Liver (tissue), 8 donors: ENCODE measurements at regions not wholly inside any gene's neighbourhood (a gene's known extent, or its start where the extent isn't known, plus 50 kb on each side); places are given as distances from the start of the nearest gene placed in this dataset.

Experiments
- DNase-seq: peaks from one replicate; pipeline ENCODE4 v3.0.0-alpha.2; 2017; ENCODE audit warnings: low spot score
- H3K27ac ChIP-seq, 2 donors: one replicate each; pipeline ENCODE4 v1.7.0; 2013; ENCODE audit warnings: inconsistent platforms in 2 of 2, low read length in 2 of 2, control low read depth in 1 of 2, low read depth in 1 of 2, mild to moderate bottlenecking in 1 of 2
- H3K27me3 ChIP-seq, 4 donors: one replicate each; pipeline versions ENCODE4 v1.6.1 to v1.7.0; 2013; ENCODE audit warnings: low read length in 3 of 4, inconsistent platforms in 1 of 4, mild to moderate bottlenecking in 1 of 4, moderate library complexity in 1 of 4; ENCODE audit not compliant: control insufficient read depth in 4 of 4, insufficient read depth in 4 of 4
- H3K36me3 ChIP-seq, 4 donors: one replicate each; pipeline versions ENCODE4 v1.6.1 to v1.7.0; 2013; ENCODE audit warnings: low read length in 3 of 4, mild to moderate bottlenecking in 3 of 4, low read depth in 1 of 4, moderate library complexity in 1 of 4; ENCODE audit not compliant: control insufficient read depth in 4 of 4, insufficient read depth in 3 of 4
- H3K4me1 ChIP-seq, 4 donors: one replicate each; pipeline versions ENCODE4 v1.6.1 to v1.7.0; 2013; ENCODE audit warnings: low read length in 3 of 4, mild to moderate bottlenecking in 3 of 4, moderate library complexity in 1 of 4; ENCODE audit not compliant: control insufficient read depth in 4 of 4, insufficient read depth in 4 of 4
- H3K4me3 ChIP-seq, 3 donors: one replicate each; pipeline versions ENCODE4 v1.6.1 to v1.7.0; 2013; ENCODE audit warnings: low read length in 3 of 3, control low read depth in 1 of 3, low read depth in 1 of 3, mild to moderate bottlenecking in 1 of 3
- H3K9ac ChIP-seq, 2 donors: one replicate each; pipeline ENCODE4 v1.7.0; 2013; ENCODE audit warnings: low read length in 2 of 2, mild to moderate bottlenecking in 2 of 2, moderate library complexity in 2 of 2, control low read depth in 1 of 2, low read depth in 1 of 2
- H3K9me3 ChIP-seq, 4 donors: one replicate each; pipeline versions ENCODE4 v1.6.1 to v1.7.0; 2013; ENCODE audit warnings: low read length in 3 of 4; ENCODE audit not compliant: control insufficient read depth in 4 of 4
- ATF3 ChIP-seq: IDR thresholded peaks from 2 replicates; pipeline ENCODE4 v1.6.1; 2016; ENCODE audit warnings: antibody characterized with exemption
- CTCF ChIP-seq: fragments of 150-350 bp; IDR thresholded peaks from 2 replicates; pipeline ENCODE4 v1.5.1; 2017; ENCODE audit warnings: improper control_type of control experiment, low read depth, low read length; ENCODE audit not compliant: missing input control
- EGR1 ChIP-seq, 2 donors: IDR thresholded peaks; 2 replicates each; pipeline ENCODE4 v1.6.1; 2016 to 2018; ENCODE audit warnings: antibody characterized with exemption in 2 of 2, low read depth in 2 of 2
- FOXA1 ChIP-seq: IDR thresholded peaks from 2 replicates; pipeline ENCODE4 v1.6.1; 2016; ENCODE audit warnings: antibody characterized with exemption
- FOXA2 ChIP-seq: IDR thresholded peaks from 2 replicates; pipeline ENCODE4 v1.6.1; 2016; ENCODE audit warnings: antibody characterized with exemption
- GABPA ChIP-seq, 2 donors: IDR thresholded peaks in 1 of 2; conservative IDR thresholded peaks in 1 of 2; 2 replicates each; pipeline ENCODE4 v1.6.1; 2016; ENCODE audit warnings: antibody characterized with exemption in 2 of 2, mild to moderate bottlenecking in 1 of 2, moderate library complexity in 1 of 2
- HNF4A ChIP-seq, 2 donors: conservative IDR thresholded peaks; 2 replicates each; pipeline ENCODE4 v1.6.1; 2016; ENCODE audit warnings: antibody characterized with exemption in 2 of 2, mild to moderate bottlenecking in 2 of 2
- HNF4G ChIP-seq: IDR thresholded peaks from 2 replicates; pipeline ENCODE4 v1.6.1; 2016; ENCODE audit warnings: antibody characterized with exemption
- JUND ChIP-seq, 2 donors: IDR thresholded peaks; 2 replicates each; pipeline ENCODE4 v1.6.1; 2016; ENCODE audit warnings: antibody characterized with exemption in 2 of 2
- MAX ChIP-seq: IDR thresholded peaks from 2 replicates; pipeline ENCODE4 v1.6.1; 2016; ENCODE audit warnings: antibody characterized with exemption
- NR2F2 ChIP-seq: IDR thresholded peaks from 2 replicates; pipeline ENCODE4 v1.6.1; 2016; ENCODE audit warnings: antibody characterized with exemption
- RAD21 ChIP-seq, 2 donors: IDR thresholded peaks; 2 replicates each; pipeline ENCODE4 v1.6.1; 2016; ENCODE audit warnings: antibody characterized with exemption in 2 of 2, mild to moderate bottlenecking in 2 of 2
- RXRA ChIP-seq, 2 donors: IDR thresholded peaks; 2 replicates each; pipeline ENCODE4 v1.6.1; 2017 to 2018; ENCODE audit warnings: antibody characterized with exemption in 2 of 2, mild to moderate bottlenecking in 1 of 2
- SP1 ChIP-seq: IDR thresholded peaks from 2 replicates; pipeline ENCODE4 v1.6.1; 2018; ENCODE audit warnings: antibody characterized with exemption, mild to moderate bottlenecking
- TAF1 ChIP-seq: conservative IDR thresholded peaks from 2 replicates; pipeline ENCODE4 v1.6.1; 2016; ENCODE audit warnings: antibody characterized with exemption, mild to moderate bottlenecking
- YY1 ChIP-seq: IDR thresholded peaks from 2 replicates; pipeline ENCODE4 v1.6.1; 2016; ENCODE audit warnings: antibody characterized with exemption, mild to moderate bottlenecking
- WGBS: extraction: QIAGEN DNeasy Blood & Tissue Kit; methylation state at CpG from one replicate; pipeline ENCODE4 v1.1.7; 2013; 5-methylcytosine and 5-hydroxymethylcytosine counted together
- TF ChIP-seq, protein P1 (sequence below): IDR thresholded peaks from 2 replicates; pipeline ENCODE4 v1.6.1; 2016; ENCODE audit warnings: antibody characterized with exemption
- TF ChIP-seq, protein P2 (sequence below): IDR thresholded peaks from 2 replicates; pipeline ENCODE4 v1.6.1; 2016; ENCODE audit warnings: antibody characterized with exemption, mild to moderate bottlenecking
- donor health status: healthy.
- donor health status: healthy.
- donor health status: healthy.
- donor health status: healthy.
- donor health status: healthy.

DNA sequence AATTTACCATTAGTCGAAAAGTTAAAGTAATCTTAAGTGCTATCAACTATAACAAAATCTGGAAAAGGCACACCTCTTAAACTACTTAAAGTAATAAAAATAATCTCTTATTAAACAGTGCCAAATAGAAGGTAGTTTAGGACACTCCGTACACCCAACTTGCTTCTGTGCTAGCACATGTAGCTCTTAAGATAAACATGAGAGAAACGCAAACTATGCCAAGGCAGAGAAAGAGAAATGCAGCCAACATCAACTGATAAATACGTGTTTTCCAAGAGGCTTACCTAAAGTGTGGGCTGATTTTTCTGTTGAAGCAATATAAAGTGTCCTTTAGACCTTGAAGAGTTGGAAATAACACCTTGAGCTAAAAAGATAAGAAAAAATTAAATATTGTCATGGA is 480.6 kb upstream of the DAB2 start:
- H3K9ac ChIP-seq = no peak overlapping the region
- no peaks in the 10 kb centered on the region for H3K36me3 ChIP-seq
- no peaks in the 10 kb centered on the region for H3K4me1 ChIP-seq
- WGBS = 57% methylated on average over 4 of the region's 4 CpGs
- peaks cover 0 to 4% (median 0%) of the 10 kb centered on the region in 4 donors for H3K9me3 ChIP-seq
- H3K27me3 ChIP-seq = no peaks in the 10 kb centered on the region
- no peak overlapping the region for H3K27ac ChIP-seq
- TF ChIP-seq NR2F2 = no peak
- TF ChIP-seq, protein P1, sequence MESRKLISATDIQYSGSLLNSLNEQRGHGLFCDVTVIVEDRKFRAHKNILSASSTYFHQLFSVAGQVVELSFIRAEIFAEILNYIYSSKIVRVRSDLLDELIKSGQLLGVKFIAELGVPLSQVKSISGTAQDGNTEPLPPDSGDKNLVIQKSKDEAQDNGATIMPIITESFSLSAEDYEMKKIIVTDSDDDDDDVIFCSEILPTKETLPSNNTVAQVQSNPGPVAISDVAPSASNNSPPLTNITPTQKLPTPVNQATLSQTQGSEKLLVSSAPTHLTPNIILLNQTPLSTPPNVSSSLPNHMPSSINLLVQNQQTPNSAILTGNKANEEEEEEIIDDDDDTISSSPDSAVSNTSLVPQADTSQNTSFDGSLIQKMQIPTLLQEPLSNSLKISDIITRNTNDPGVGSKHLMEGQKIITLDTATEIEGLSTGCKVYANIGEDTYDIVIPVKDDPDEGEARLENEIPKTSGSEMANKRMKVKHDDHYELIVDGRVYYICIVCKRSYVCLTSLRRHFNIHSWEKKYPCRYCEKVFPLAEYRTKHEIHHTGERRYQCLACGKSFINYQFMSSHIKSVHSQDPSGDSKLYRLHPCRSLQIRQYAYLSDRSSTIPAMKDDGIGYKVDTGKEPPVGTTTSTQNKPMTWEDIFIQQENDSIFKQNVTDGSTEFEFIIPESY = no peak
- TF ChIP-seq, protein P2, sequence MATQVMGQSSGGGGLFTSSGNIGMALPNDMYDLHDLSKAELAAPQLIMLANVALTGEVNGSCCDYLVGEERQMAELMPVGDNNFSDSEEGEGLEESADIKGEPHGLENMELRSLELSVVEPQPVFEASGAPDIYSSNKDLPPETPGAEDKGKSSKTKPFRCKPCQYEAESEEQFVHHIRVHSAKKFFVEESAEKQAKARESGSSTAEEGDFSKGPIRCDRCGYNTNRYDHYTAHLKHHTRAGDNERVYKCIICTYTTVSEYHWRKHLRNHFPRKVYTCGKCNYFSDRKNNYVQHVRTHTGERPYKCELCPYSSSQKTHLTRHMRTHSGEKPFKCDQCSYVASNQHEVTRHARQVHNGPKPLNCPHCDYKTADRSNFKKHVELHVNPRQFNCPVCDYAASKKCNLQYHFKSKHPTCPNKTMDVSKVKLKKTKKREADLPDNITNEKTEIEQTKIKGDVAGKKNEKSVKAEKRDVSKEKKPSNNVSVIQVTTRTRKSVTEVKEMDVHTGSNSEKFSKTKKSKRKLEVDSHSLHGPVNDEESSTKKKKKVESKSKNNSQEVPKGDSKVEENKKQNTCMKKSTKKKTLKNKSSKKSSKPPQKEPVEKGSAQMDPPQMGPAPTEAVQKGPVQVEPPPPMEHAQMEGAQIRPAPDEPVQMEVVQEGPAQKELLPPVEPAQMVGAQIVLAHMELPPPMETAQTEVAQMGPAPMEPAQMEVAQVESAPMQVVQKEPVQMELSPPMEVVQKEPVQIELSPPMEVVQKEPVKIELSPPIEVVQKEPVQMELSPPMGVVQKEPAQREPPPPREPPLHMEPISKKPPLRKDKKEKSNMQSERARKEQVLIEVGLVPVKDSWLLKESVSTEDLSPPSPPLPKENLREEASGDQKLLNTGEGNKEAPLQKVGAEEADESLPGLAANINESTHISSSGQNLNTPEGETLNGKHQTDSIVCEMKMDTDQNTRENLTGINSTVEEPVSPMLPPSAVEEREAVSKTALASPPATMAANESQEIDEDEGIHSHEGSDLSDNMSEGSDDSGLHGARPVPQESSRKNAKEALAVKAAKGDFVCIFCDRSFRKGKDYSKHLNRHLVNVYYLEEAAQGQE = no peak
- no peak for TF ChIP-seq HNF4G
- no peak for TF ChIP-seq CTCF
- TF ChIP-seq YY1 = no peak
- TF ChIP-seq TAF1 = no peak
- TF ChIP-seq SP1 = no peak
- no peak for TF ChIP-seq ATF3
- no peak for TF ChIP-seq RXRA (IDR thresholded peaks at IDR 0.05)
- TF ChIP-seq FOXA2 = no peak
- TF ChIP-seq FOXA1 = no peak
- no peak for TF ChIP-seq MAX
- TF ChIP-seq JUND (IDR thresholded peaks at IDR 0.05) = no peak
- no peak for TF ChIP-seq RAD21 (IDR thresholded peaks at IDR 0.05)
- no peak for DNase-seq
- H3K4me3 ChIP-seq = no peak overlapping the region

- no peak overlapping the region for H3K4me3 ChIP-seq
- no peak overlapping the region for H3K9ac ChIP-seq
- WGBS = 92% methylated on average over 2 of the region's 2 CpGs
- H3K9me3 ChIP-seq = peaks cover 0 to 4% (median 0%) of the 10 kb centered on the region in 4 donors
- no peak for DNase-seq
- no peak for TF ChIP-seq HNF4G
- TF ChIP-seq MAX = no peak
- no peak for TF ChIP-seq JUND (IDR thresholded peaks at IDR 0.05)
- TF ChIP-seq ATF3 = no peak
- no peak for TF ChIP-seq RXRA (IDR thresholded peaks at IDR 0.05)
- no peak for TF ChIP-seq EGR1 (IDR thresholded peaks at IDR 0.05; ENCODE audit: low read depth in 2 of 2)
- no peak for TF ChIP-seq HNF4A (conservative IDR thresholded peaks at IDR 0.05)
- no peak for TF ChIP-seq FOXA1
- TF ChIP-seq RAD21 (IDR thresholded peaks at IDR 0.05) = no peak
- no peak for TF ChIP-seq TAF1
- no peak for TF ChIP-seq CTCF
- TF ChIP-seq GABPA (IDR thresholded peaks at IDR 0.05 in 1 of 2, conservative IDR thresholded peaks at IDR 0.05 in 1 of 2) = no peak
- no peak for TF ChIP-seq FOXA2
- no peak for TF ChIP-seq NR2F2
- TF ChIP-seq, protein P1 = no peak
- no peak for TF ChIP-seq SP1
- TF ChIP-seq YY1 = no peak
- H3K36me3 ChIP-seq = no peaks in the 10 kb centered on the region
- no peaks in the 10 kb centered on the region for H3K4me1 ChIP-seq
- no peaks in the 10 kb centered on the region for H3K27me3 ChIP-seq
- H3K27ac ChIP-seq = no peak overlapping the region
These were observed 477.8 kb upstream of the DAB2 start for GRCh38 chr5:39902626-39903025.
